Activated CD4-positive, alpha-beta T cell treated with anti-CD3 and anti-CD28 coated beads, Interleukin-2, amount 10 ng/mL, durations not matched to agents 7 days and 5 days (primary cell): ENCODE measurements at regions not wholly inside any gene's neighbourhood (a gene's known extent, or its start where the extent isn't known, plus 50 kb on each side); places are given as distances from the start of the nearest gene placed in this dataset.
A peak's percentile ranks its signal among the peaks of the same experiment; 100 is the strongest.
"Not testable (repeated sequence)": the region's sequence is repeated elsewhere in the genome, so short reads cannot be mapped to it uniquely, and the experiment has no call there.

Source experiments
- CTCF ChIA-PET: fragments of 350-600 bp; sonication (Branson Sonifier 250); formaldehyde crosslinking; loops from one replicate; lab custom pipeline; 2021; ENCODE audit warnings: antibody characterized with exemption; lab: Charles Lee
- POLR2A ChIA-PET: fragments of 350-600 bp; sonication (Branson Sonifier 250); formaldehyde crosslinking; loops from one replicate; lab custom pipeline; 2021; ENCODE audit warnings: antibody characterized with exemption; lab: Charles Lee
- DNase-seq: peaks from one replicate; pipeline ENCODE4 v3.0.0-alpha.2; 2020
- H3K27ac Mint-ChIP-seq: one replicate; pipeline ENCODE4 v1.8.0; 2021; ENCODE audit warnings: mild to moderate bottlenecking, moderate library complexity, mixed read lengths
- H3K27me3 Mint-ChIP-seq: one replicate; pipeline ENCODE4 v1.8.0; 2021; ENCODE audit warnings: mixed read lengths
- H3K36me3 Mint-ChIP-seq: one replicate; pipeline ENCODE4 v1.8.0; 2021; ENCODE audit warnings: low read depth, mixed read lengths
- H3K4me1 Mint-ChIP-seq: one replicate; pipeline ENCODE4 v1.8.0; 2021; ENCODE audit warnings: mixed read lengths
- H3K4me3 Mint-ChIP-seq: one replicate; pipeline ENCODE4 v1.8.0; 2021; ENCODE audit warnings: mild to moderate bottlenecking, moderate library complexity, mixed read lengths
- H3K9me3 Mint-ChIP-seq: one replicate; pipeline ENCODE4 v1.8.0; 2021; ENCODE audit warnings: mixed read lengths

DNA sequence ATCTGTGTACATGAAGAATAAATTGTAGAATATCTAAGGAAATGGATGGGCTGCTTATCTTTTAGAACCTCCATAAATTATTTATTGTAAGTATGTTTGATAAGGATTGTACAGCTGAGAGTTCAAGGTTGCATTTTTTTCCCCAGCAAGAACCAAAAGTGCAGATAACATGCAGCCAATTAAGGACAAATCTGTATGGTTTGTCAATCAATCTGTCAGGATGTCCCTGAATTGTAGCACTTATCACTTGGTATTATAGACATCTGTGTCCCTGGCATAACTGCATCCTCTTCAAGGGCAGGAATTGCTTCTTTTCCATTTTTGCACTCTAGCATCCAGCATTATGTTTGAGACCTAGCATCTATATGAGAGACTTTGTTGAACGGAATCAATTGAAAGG, 95.4 kb upstream of the IGFBP7 start:
- Mint-ChIP-seq H3K4me1 (no peaks in the 10 kb centered on the region), H3K27ac (no peak overlapping the region), H3K9me3 (no peaks in the 10 kb centered on the region), H3K36me3 (no peaks in the 10 kb centered on the region), H3K4me3 (no peak overlapping the region), H3K27me3 (peaks cover 7% of the 10 kb centered on the region)
- no peak for DNase-seq
- CTCF ChIA-PET: interaction anchor here (0.8 to 1.5 kb wide), 2 partner anchors 9 to 15 kb away, joined by 4 to 5 read pairs; no protein-coding TSS in a partner anchor
- POLR2A ChIA-PET: no interaction called here

DNA sequence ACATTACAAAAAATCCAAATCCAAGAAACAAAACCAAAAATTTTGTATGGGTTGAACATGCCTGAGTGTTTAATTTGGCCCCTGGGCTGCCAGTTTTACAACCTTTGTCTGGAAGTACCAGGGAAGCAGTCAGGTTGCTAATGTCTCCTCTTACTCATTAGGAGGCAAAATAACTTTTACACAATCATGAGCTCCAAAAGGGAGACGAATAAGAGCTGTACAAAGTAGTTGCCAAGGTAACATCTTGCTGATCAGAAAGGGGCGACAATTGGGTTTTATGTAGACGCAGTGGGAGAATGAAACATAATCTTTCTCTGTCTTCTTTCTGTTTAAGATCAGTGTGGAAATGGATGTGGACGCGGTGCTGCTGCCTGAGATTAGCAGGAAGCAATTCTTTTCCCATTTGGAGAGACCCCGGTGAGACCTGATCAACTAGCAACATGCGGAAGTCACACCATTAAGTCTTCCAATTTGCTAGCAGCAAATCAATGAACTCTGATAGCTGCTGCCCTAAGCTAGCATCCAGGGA, 90.7 kb upstream of the IGFBP7 start:
- ChIA-PET CTCF (interaction anchor here (0.8 kb wide), 1 partner anchor 36 kb away, joined by 3 read pairs; no protein-coding TSS in a partner anchor), POLR2A (no interaction called here)
- H3K4me1 Mint-ChIP-seq: no peaks in the 10 kb centered on the region
- peaks cover 11% of the 10 kb centered on the region for H3K27me3 Mint-ChIP-seq
- H3K9me3 Mint-ChIP-seq: no peaks in the 10 kb centered on the region
- no peak overlapping the region for H3K4me3 Mint-ChIP-seq
- no peak for DNase-seq
- H3K36me3 Mint-ChIP-seq: no peaks in the 10 kb centered on the region
- no peak overlapping the region for H3K27ac Mint-ChIP-seq

DNA sequence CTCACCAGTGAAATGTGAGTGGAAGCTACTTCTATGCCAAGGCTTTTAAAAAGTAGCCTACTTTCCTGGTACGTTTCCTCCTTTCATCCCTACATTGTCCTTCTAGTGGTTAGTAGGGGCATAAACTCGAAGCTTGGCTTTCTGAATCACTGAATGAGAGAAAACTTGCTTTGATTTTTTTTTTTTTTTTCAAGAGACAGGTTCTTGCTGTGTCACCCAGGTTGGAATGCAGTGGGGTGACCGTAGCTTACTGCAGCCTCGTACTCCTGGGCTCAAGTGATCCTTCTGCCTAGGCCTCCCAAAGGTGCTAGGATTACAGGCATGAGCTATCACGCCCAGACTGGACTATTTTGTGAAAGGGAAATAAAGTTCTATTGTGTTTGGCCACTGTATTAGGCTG, 89.1 kb upstream of the IGFBP7 start:
- CTCF ChIA-PET: interaction anchor here (0.6 kb wide), 1 partner anchor 22 kb away, joined by 3 read pairs; no protein-coding TSS in a partner anchor
- H3K9me3 Mint-ChIP-seq: no peaks in the 10 kb centered on the region
- POLR2A ChIA-PET: no interaction called here

DNA sequence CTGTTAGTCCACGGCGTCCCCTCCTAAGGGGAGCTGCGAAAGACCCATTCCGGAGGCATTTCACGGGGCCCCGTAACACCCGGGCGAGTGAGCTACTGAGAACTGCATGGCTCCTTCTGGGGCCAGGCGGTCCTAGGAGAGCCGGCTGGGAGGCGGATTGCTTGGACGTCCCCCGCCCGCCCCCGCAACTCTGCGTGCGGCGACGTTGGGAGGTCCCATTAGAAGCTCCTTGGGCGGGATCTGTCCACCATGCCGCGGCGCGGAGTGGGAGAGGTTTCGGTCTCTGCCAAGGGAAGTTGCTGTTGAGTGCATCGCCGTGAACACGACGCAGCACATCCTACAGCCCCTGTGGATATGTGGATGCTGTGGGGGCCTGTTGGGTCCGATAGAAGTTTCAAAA, 85.4 kb upstream of the IGFBP7 start:
- Mint-ChIP-seq H3K36me3 (peaks cover 2% of the 10 kb centered on the region), H3K27ac (no peak overlapping the region), H3K27me3 (peaks cover 31% of the 10 kb centered on the region), H3K4me1 (no peaks in the 10 kb centered on the region), H3K9me3 (no peaks in the 10 kb centered on the region), H3K4me3 (no peak overlapping the region)
- no peak for DNase-seq
- ChIA-PET CTCF (no interaction called here), POLR2A (no interaction called here)

More for the DNA sequence above, 89.1 kb upstream of the IGFBP7 start:
- H3K4me3 Mint-ChIP-seq: no peak overlapping the region
- no peak overlapping the region for H3K27ac Mint-ChIP-seq
- H3K4me1 Mint-ChIP-seq: no peaks in the 10 kb centered on the region
- peaks cover under 1% of the 10 kb centered on the region for H3K36me3 Mint-ChIP-seq
- peaks cover 18% of the 10 kb centered on the region for H3K27me3 Mint-ChIP-seq
- DNase-seq: no peak

DNA sequence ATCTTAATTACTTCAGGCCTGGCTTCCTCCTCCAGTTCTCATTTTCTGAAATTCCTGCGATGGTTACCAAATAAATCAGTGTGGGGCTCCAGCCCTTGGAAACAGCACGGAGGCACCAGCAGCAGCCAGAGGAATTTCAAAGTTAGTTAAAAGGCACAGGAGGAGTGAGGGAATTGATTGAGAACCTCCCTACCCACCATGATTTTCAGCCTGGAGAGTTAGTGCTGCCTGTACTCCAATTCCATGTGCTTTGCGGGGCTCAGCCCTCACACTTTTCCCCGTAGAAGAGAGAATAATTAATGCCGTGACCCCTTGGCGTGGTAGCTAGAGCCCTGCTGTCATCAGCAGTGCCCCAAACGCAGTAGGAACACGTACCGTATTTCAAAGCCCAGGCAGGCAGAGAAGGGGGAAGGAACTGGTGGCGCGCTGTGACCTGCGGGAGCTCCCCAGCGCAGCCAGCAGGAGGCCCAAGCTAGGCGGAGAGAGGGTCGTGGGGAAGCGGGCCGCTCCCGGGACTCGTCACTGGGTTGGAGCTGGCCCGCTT, 84.0 kb upstream of the IGFBP7 start:
- H3K36me3 Mint-ChIP-seq: peaks cover 2% of the 10 kb centered on the region
- H3K4me3 Mint-ChIP-seq: no peak overlapping the region
- ChIA-PET CTCF (no interaction called here), POLR2A (no interaction called here)
- H3K4me1 Mint-ChIP-seq: no peaks in the 10 kb centered on the region
- peaks cover 31% of the 10 kb centered on the region for H3K27me3 Mint-ChIP-seq
- H3K27ac Mint-ChIP-seq: no peak overlapping the region
- no peaks in the 10 kb centered on the region for H3K9me3 Mint-ChIP-seq
- no peak for DNase-seq

DNA sequence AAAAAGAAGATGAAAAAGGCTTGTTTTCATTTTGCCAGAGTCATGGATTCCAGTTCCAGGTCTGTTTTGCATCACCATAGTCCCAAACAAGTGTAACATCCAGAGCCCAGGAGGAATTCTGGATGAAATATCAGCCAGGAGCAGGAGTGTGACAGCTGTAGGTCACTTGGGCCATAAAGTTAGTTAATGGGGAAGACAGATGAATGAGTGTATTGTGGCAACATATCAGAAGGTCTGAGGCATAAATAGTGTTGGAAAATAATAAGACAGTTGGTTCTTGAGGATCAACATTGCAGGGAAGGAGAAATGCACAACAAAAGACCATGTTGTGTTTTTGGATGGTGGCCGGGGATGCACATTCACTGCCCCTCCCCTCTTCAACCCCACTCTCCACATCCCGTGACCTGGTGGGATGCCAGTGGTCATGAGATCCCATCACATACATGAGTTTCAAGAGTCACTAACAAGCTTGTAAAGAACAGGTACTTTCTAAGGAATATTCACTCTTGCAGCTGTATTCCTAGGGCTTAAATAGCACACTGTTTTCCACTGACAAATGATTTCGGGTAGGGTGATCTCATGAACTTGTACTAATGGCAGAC, 83.1 kb upstream of the IGFBP7 start:
- peaks cover 31% of the 10 kb centered on the region for H3K27me3 Mint-ChIP-seq
- ChIA-PET CTCF (interaction anchor here (1.0 kb wide), 1 partner anchor 29 kb away, joined by 6 read pairs; no protein-coding TSS in a partner anchor), POLR2A (no interaction called here)
- H3K4me1 Mint-ChIP-seq: no peaks in the 10 kb centered on the region
- peaks cover 2% of the 10 kb centered on the region for H3K36me3 Mint-ChIP-seq
- H3K4me3 Mint-ChIP-seq: no peak overlapping the region
- H3K27ac Mint-ChIP-seq: no peak overlapping the region
- no peaks in the 10 kb centered on the region for H3K9me3 Mint-ChIP-seq
- no peak for DNase-seq

DNA sequence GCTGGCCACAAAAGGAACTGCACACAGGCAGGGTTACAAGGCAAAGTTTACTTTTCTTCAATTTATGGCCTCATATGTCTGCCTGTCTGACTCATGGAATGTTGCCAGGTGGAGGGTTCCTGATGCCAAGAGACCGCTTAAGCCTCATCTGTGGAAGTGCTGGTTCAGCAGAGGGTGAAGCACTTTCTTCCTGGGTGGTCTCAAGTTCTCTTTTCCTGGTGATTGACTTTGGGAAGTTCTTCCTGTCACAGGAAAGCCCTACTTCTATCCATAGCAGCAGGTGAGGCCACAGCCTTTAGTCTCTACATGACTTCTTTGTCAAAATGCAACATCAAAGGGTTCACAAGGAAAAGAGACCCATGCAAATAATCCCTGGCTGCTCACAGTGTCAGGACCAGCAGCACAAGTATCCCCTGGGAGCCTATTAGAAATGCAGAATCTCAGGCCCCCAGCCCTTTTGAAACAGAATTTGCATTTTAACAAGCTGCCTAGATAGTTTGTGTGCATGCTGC, 81.4 kb upstream of the IGFBP7 start:
- no peak for DNase-seq
- CTCF ChIA-PET: interaction anchor here (1.0 to 2.0 kb wide), 3 partner anchors 14 to 28 kb away, joined by 4 to 5 read pairs (median 4); no protein-coding TSS in a partner anchor
- Mint-ChIP-seq H3K36me3 (peaks cover 2% of the 10 kb centered on the region), H3K4me3 (no peak overlapping the region), H3K27ac (no peak overlapping the region), H3K27me3 (peaks cover 26% of the 10 kb centered on the region), H3K9me3 (no peaks in the 10 kb centered on the region), H3K4me1 (no peaks in the 10 kb centered on the region)
- POLR2A ChIA-PET: interaction anchor here (0.5 kb wide), 1 partner anchor 231 kb away, joined by 3 read pairs; no protein-coding TSS in a partner anchor

DNA sequence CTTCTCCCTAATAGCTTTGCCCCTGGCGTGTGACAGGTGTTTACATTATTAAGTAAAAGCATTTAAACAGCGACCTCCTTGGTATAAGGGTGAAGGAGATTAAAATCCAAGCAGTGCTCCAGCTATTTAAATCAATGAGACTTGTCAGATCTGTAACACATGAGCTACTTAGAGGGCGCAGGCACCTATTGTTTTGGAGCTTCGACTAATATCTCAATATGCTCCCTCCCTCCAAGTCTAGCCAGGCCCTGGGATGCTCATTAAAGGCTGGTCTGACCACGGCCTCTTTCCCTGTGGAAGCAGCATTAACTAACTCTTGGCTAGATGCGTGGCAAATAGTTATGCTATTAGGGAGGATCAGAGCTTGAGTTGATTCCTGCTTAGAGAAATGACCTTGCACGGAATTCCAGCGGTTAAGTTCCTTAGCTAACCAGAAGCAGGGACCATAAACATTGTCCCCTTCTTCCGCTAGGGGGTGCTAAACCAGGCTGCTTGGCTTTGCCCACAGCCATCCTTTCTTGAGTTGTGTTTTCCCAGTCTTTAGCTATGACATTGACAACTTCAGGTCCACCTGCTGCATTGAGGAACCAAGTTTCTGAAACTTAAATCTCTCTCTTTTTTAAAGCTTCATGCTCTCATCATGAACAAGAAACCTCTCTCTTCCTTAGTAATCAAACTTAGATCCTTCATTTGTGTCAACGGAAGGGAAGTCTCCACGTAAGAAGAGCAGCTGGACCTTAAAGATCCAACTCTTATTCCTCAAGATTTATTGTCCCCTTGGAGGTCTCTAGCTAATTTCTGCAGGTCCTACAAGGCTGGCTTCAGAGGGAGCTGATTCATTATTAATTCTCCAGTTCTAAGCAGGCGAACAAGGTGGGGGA, 80.7 kb upstream of the IGFBP7 start:
- ChIA-PET POLR2A (interaction anchor here (0.5 kb wide), 1 partner anchor 231 kb away, joined by 3 read pairs; no protein-coding TSS in a partner anchor), CTCF (interaction anchor here (1.0 to 2.0 kb wide), 4 partner anchors 14 to 28 kb away, joined by 4 to 5 read pairs (median 4); no protein-coding TSS in a partner anchor)
- peak; percentile 18 for DNase-seq
- Mint-ChIP-seq H3K9me3 (no peaks in the 10 kb centered on the region), H3K4me1 (no peaks in the 10 kb centered on the region), H3K36me3 (peaks cover 2% of the 10 kb centered on the region), H3K27me3 (peaks cover 24% of the 10 kb centered on the region), H3K4me3 (no peak overlapping the region), H3K27ac (no peak overlapping the region)

DNA sequence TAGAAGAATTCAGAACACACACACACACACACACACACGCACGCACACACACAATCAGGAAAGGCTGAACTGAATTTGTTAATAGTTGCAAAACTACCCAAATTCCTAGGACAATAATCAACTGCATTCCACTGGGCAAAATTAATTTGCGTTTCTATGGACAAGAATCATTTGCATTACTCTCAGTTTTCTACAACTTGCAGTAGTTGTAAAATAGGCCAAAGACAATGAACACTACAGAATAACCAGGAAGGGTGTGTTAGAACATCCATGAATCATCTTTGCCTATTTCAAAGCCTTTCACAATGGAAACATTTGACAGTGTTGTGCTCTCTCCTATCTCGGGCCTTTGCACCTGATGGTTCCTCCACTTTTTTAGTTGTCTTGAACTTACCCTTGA, 77.1 kb upstream of the IGFBP7 start:
- Mint-ChIP-seq H3K4me1 (no peaks in the 10 kb centered on the region), H3K9me3 (no peaks in the 10 kb centered on the region), H3K36me3 (no peaks in the 10 kb centered on the region), H3K27ac (no peak overlapping the region), H3K4me3 (no peak overlapping the region), H3K27me3 (no peaks in the 10 kb centered on the region)
- DNase-seq: no peak
- POLR2A ChIA-PET: no interaction called here
- CTCF ChIA-PET: no interaction called here

DNA sequence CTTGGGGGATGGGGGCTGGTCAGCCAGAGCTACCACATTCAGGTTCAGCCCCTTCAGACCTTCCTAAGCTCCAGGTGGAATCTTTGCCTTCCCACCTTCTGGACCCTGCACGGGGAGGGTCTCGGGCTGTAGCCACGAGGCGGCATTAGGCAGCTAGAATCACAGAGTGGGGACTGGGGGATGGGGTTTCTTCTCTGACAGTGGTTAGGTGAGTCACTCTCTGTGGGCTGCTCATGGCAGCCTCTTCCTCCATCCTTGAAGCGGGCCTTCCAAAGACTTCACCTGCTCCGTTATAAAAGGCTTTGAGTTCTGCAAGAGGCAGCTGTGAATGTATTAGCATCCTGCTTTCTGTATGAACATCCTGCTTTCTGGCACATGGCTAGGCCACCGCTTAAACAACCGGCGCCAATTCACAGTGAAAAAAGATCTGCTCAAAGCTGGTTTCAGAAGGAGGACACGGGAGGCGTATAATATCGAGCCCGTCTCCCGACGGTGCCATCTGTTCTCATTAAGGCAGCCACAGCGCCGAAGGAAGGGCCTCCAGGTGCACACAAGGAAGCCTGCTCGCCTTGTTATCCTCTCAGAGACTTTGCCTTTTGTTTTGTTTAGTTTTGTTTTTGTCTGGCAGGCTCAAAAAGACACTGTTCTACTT, 74.3 kb upstream of the IGFBP7 start:
- Mint-ChIP-seq H3K36me3 (no peaks in the 10 kb centered on the region), H3K27ac (no peak overlapping the region), H3K9me3 (no peaks in the 10 kb centered on the region), H3K4me3 (no peak overlapping the region), H3K4me1 (no peaks in the 10 kb centered on the region), H3K27me3 (no peaks in the 10 kb centered on the region)
- POLR2A ChIA-PET: no interaction called here
- DNase-seq: no peak
- CTCF ChIA-PET: interaction anchor here (2.8 kb wide), 1 partner anchor 21 kb away, joined by 7 read pairs; no protein-coding TSS in a partner anchor

DNA sequence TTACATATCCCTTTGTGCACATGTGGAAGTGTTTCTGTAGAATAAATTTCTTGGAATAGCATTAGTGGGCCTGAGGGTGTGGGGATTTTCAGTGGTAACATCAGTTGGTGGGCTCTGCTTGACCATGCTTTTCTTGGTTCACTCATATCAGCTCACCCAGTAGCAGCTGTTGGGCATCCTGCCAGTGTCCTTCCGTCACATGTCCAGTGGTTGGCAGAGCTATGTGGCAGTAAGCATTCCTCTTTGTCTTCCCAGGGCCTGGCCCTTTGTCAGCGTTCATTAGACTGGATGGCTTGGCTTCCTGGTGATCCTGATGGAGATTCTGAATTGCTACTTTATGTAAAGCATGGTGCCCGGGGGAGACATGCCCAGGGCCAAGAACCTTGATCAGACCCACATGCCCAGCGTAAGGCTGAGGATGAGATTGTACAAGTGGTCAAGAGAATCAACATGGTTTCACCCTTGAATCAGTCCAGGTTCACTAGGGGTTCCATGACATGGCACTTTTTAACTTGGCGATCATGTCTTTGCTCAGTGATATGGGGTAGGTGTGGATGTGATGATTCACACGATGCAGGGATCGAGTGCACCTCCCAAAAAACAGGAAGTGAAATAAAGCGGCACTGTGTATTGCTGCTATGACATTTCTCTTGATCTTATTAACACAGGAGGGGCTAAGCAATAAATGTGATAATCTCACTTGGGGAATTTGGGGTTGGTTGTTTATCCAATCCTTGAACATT, 72.1 kb upstream of the IGFBP7 start:
- H3K9me3 Mint-ChIP-seq: no peaks in the 10 kb centered on the region
- H3K27ac Mint-ChIP-seq: no peak overlapping the region
- H3K27me3 Mint-ChIP-seq: no peaks in the 10 kb centered on the region
- POLR2A ChIA-PET: no interaction called here
- no peak overlapping the region for H3K4me3 Mint-ChIP-seq
- no peaks in the 10 kb centered on the region for H3K4me1 Mint-ChIP-seq
- CTCF ChIA-PET: no interaction called here
- no peak for DNase-seq
- H3K36me3 Mint-ChIP-seq: no peaks in the 10 kb centered on the region

DNA sequence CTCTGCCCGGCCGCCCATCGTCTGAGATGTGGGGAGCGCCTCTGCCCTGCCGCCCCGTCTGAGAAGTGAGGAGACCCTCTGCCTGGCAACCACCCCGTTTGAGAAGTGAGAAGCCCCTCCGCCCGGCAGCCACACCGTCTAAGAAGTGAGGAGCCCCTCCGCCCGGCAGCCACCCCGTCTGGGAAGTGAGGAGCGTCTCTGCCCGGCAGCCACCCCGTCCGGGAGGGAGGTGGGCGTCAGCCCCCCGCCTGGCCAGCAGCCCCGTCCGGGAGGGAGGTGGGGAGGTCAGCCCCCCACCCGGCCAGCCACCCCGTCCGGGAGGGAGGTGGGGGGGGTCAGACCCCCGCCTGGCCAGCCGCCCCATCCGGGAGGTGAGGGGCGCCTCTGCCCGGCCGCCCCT, 63.0 kb upstream of the IGFBP7 start:
- H3K4me1 Mint-ChIP-seq, H3K27me3 Mint-ChIP-seq, H3K9me3 Mint-ChIP-seq, H3K27ac Mint-ChIP-seq, H3K36me3 Mint-ChIP-seq, POLR2A ChIA-PET, H3K4me3 Mint-ChIP-seq, DNase-seq, CTCF ChIA-PET: not testable (repeated sequence)
